Cardiac muscle cell (in vitro differentiated cells and primary cell): ENCODE measurements at regions not wholly inside any gene's neighbourhood (a gene's known extent, or its start where the extent isn't known, plus 50 kb on each side); places are given as distances from the start of the nearest gene placed in this dataset.
A peak's percentile ranks its signal among the peaks of the same experiment; 100 is the strongest.

ENCODE experiments used
- DNase-seq, 2 donors: peaks; one replicate each; pipeline versions ENCODE4 v3.0.0 to v3.0.0-alpha.2; 2010 to 2017; ENCODE audit warnings: low read depth in 1 of 2, low spot score in 1 of 2
- H3K27ac ChIP-seq: fragments of 200-600 bp; sonication (generic); 2 replicates; pipeline ENCODE4 v1.5.1; 2016
- H3K27me3 ChIP-seq: fragments of 200-600 bp; sonication (generic); 2 replicates; pipeline ENCODE4 v1.6.0; 2016; ENCODE audit warnings: control low read depth
- H3K36me3 ChIP-seq: fragments of 200-600 bp; sonication (generic); 2 replicates; pipeline ENCODE4 v1.5.1; 2016; ENCODE audit warnings: control low read depth
- H3K4me1 ChIP-seq: fragments of 200-600 bp; sonication (generic); 2 replicates; pipeline ENCODE4 v1.8.1; 2017; ENCODE audit warnings: low read depth, mild to moderate bottlenecking, mixed run types
- H3K4me3 ChIP-seq: fragments of 200-600 bp; sonication (generic); 2 replicates; pipeline ENCODE4 v1.5.1; 2016; ENCODE audit warnings: mild to moderate bottlenecking
- H3K9me3 ChIP-seq: fragments of 200-600 bp; sonication (generic); 2 replicates; pipeline ENCODE4 v1.5.1; 2017; ENCODE audit warnings: low read depth, mild to moderate bottlenecking, control low read depth
- CTCF ChIP-seq: IDR thresholded peaks from 2 replicates; pipeline ENCODE4 v1.5.1; 2012; ENCODE audit warnings: low read depth, mild to moderate bottlenecking, low read length

- TF ChIP-seq CTCF, result no peak
- Histone ChIP-seq H3K36me3 (no peaks in the 10 kb centered on the region), H3K27me3 (no peaks in the 10 kb centered on the region), H3K27ac (no peak overlapping the region), H3K4me3 (no peak overlapping the region), H3K9me3 (no peaks in the 10 kb centered on the region), H3K4me1 (peaks cover 16% of the 10 kb centered on the region)
- no peak for DNase-seq
These were observed 352.4 kb downstream of the QKI start for GRCh38 chr6:163766936-163767335.

- H3K36me3 ChIP-seq, result no peaks in the 10 kb centered on the region
- no peaks in the 10 kb centered on the region for H3K9me3 ChIP-seq
- H3K27ac ChIP-seq, result peak overlapping the region; percentile 10
- H3K4me3 ChIP-seq, result no peak overlapping the region
- H3K27me3 ChIP-seq, result no peaks in the 10 kb centered on the region
- no peak for TF ChIP-seq CTCF
- no peak for DNase-seq
- peaks cover 16% of the 10 kb centered on the region for H3K4me1 ChIP-seq
These were observed 350.8 kb downstream of the QKI start for GRCh38 chr6:163765335-163765734.

GRCh38 chr6:163764565-163764964 lies 350.0 kb downstream of the QKI start:
- TF ChIP-seq CTCF, result no peak
- no peaks in the 10 kb centered on the region for H3K36me3 ChIP-seq
- H3K4me3 ChIP-seq, result no peak overlapping the region
- peak overlapping the region; percentile 10 for H3K27ac ChIP-seq
- H3K9me3 ChIP-seq, result no peaks in the 10 kb centered on the region
- no peak for DNase-seq
- no peaks in the 10 kb centered on the region for H3K27me3 ChIP-seq
- peaks cover 16% of the 10 kb centered on the region for H3K4me1 ChIP-seq

- Histone ChIP-seq H3K36me3 (no peaks in the 10 kb centered on the region), H3K4me3 (no peak overlapping the region), H3K9me3 (no peaks in the 10 kb centered on the region), H3K4me1 (peaks cover 16% of the 10 kb centered on the region), H3K27ac (no peak overlapping the region), H3K27me3 (no peaks in the 10 kb centered on the region)
- TF ChIP-seq CTCF, result no peak
- no peak for DNase-seq
These were observed 347.0 kb downstream of the QKI start for GRCh38 chr6:163761481-163761880.

- Histone ChIP-seq H3K9me3 (no peaks in the 10 kb centered on the region), H3K36me3 (no peaks in the 10 kb centered on the region), H3K4me1 (peaks cover 16% of the 10 kb centered on the region), H3K27me3 (no peaks in the 10 kb centered on the region), H3K4me3 (no peak overlapping the region), H3K27ac (no peak overlapping the region)
- TF ChIP-seq CTCF, result no peak
- no peak for DNase-seq
These were observed 346.3 kb downstream of the QKI start for GRCh38 chr6:163760860-163761259.

- no peaks in the 10 kb centered on the region for H3K36me3 ChIP-seq
- H3K27ac ChIP-seq, result no peak overlapping the region
- peaks cover 6% of the 10 kb centered on the region for H3K4me1 ChIP-seq
- no peak for DNase-seq
- no peak overlapping the region for H3K4me3 ChIP-seq
- no peaks in the 10 kb centered on the region for H3K9me3 ChIP-seq
- H3K27me3 ChIP-seq, result no peaks in the 10 kb centered on the region
- no peak for TF ChIP-seq CTCF
These were observed 345.0 kb downstream of the QKI start for GRCh38 chr6:163759542-163759941.
